ENCODE measurements at regions not wholly inside any gene's neighbourhood (a gene's known extent, or its start where the extent isn't known, plus 50 kb on each side); places are given as distances from the start of the nearest gene placed in this dataset.
"Not testable (repeated sequence)": the region's sequence is repeated elsewhere in the genome, so short reads cannot be mapped to it uniquely, and the experiment has no call there.

DNA sequence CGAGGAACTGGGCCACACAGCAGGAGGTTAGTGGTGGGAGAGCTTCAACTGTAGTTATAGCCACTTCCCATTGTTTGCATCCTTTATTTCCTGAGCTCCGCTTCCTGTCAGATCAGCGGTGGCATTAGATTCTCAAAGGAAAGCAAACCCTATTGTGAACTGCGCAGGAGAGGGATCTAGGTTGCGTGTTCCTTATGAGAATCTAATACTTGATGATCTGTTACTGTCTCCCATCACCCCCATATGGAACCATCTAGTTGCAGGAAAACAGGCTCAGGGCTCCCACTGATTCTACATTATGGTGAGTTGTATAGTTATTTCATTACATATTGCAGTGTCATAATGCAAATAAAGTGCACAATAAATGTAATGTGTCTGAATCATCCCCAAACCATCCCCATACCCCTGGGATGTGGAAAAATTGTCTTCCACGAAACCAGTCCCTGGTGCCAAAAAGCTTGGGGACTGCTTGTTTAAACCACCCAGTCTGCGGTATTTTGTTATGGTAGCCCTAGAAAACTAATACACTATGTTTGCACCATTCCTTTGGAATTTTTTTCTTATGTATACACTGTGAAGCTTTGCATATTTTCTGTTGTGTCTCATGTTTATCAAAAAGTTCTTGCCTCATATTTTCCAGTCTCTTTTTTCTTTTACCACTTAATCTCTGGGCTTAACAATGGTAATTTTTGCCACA is 136.6 kb upstream of the IVNS1ABP start:
- no peak for ATAC-seq
- intact Hi-C loops (cut with DNase I) = no loop called here
- DNase-seq (ENCODE audit: low spot score) = no peak

DNA sequence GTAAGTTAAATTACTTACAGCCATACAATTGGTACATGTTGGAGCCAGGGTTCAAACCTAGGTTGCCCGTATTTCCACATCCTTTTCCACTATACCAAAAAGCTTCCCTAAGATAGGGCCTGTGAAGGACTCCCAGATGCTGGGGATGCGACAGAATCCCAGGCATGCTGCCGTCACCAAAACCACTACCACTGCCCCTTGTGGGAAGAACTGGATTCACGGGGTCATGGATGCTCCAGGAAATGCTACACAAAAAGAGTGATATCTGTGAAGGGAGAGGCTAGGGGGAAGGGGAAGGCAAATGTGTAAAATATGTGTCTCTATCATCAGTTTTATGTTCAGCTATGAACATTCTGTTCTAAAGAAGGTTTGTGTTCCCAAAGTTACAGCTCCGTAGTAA is 133.9 kb upstream of the IVNS1ABP start:
- ATAC-seq = no peak
- intact Hi-C loops (cut with DNase I) = no loop called here
- DNase-seq (ENCODE audit: low spot score) = no peak

DNA sequence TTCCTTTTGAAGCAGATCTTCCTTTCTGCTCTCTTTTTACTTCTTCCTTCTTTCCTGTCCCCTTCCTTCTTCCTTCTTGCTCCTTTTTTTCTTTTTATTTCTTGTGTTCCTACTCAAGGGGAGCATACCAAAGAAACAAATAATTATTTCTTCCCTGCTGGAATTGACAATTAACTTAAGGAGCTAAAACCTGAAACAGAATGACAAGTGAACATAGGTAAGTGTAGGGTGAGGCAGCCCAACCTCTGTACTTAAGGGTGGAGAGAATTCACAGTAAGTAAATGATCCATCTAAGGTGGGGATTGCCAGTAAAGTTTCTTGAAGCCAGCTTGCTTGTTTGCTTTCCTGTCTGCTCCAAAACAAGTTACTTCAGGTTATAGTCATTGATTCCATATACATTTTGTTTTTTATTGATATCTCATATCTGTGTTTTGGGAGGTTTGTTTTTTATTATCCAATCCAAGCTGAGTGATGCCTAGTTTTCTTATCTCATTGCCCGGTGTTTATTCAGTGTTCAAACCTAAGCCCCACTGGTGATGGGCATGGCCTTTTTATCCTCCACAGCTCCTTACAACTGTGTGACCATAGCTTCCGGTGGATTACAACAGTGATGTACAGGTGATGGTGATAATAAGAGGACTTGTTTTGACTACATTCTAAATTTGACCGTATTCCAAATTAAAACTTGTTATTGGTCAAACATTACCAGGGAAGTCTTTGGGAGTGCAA is 133.2 kb upstream of the IVNS1ABP start:
- ATAC-seq = no peak
- intact Hi-C loops (cut with DNase I) = no loop called here
- DNase-seq (ENCODE audit: low spot score) = no peak

DNA sequence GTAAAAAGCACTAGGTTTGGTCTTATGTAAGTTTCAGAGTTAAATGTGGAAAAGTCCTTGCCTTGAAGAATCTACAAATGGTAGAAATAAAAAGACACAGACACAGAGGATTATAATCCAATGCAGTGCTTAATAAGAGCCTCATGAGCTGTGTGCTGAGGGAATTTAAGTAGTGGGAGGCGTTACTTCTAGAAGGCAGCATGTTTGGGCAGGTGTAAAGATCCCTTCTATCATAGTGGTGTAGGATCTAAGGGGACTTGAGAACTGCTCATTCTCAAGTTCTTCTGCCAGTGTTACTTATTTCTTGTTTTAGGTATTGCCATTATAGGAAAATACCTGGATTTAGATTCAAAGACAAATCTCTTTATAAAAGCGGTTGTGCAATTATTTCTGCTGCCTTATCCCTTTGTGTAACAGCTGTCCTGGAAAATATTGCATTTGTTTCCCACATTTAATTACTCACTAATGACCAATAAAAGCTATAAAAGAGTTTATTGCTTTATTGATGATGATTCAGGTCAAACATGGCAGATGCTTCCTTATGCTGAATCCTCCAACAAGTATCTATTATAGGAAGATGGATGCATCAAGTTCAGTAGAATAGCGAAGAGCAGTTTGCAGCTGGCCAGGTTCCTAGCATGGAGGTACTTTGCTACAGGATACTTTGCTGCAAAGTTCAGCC is 132.5 kb upstream of the IVNS1ABP start:
- DNase-seq (ENCODE audit: low spot score) = no peak
- no peak for ATAC-seq
- intact Hi-C loops (cut with DNase I) = no loop called here

DNA sequence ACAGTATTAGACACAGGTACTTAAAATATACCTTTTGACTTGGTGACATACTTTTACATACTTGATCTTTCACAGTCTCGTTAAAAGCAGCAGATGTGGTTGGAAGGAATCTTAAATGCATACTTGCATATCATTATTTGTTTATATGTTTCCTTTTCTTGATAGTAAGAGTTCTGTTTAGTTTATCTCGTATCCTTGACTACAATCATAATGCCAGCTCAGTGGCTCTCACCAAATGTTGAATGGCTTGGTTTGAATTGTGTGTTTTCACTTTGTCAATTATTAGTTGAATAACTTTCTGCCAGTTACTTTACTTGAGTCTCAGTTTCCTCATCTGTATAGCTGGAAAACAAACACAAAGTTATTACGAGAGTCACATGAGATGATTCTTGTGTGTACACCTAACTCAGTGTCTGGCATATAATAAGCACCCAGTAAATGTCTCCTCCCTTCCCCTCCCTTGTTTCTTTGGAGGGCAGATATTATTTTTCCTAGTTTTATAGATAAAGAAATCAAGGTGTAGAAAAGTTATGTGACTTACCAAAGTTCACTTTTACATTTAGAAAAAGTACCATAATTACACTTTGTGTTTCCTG is 131.6 kb upstream of the IVNS1ABP start:
- intact Hi-C loops (cut with DNase I) = no loop called here
- DNase-seq (ENCODE audit: low spot score) (no peak), ATAC-seq (no peak)

DNA sequence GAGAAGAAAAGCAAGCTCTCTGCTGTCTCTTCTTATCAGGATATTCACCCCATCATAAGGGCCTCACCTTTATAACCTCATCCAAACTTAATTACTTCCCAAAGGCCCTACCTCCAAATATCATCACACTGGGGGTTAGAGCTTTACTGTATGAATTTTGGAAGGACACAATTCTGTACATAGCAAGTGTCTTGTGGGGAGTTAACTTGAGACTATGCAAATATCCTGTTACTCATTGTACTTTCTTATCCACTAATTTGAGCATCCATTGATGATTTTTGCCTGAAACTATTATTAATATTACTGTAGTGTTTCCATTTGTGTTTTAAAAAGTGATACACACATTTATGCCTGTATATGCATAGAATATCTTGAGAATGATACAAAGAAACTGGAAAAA is 129.1 kb upstream of the IVNS1ABP start:
- ATAC-seq = no peak
- no peak for DNase-seq (ENCODE audit: low spot score)
- intact Hi-C loops (cut with DNase I) = no loop called here

DNA sequence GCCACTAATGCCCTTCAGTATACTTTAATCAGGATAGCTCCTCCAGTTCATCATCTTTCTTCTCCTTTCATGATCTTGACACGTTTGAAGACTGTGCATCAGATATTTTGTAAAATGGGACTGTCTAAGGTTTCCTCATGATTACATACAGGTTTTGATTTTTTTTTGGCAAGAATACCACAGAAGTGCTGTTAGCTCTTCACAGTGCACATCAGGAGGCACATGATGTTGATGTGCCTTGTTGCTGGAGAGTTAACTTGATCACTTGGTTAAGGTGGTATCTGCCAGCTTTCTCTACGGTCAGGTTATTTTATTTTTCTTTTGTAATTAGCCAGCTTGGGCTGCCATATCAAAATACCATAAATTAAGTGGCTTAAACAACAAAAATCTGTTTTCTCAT is 128.6 kb upstream of the IVNS1ABP start:
- no peak for DNase-seq (ENCODE audit: low spot score)
- no peak for ATAC-seq
- intact Hi-C loops (cut with DNase I) = no loop called here

DNA sequence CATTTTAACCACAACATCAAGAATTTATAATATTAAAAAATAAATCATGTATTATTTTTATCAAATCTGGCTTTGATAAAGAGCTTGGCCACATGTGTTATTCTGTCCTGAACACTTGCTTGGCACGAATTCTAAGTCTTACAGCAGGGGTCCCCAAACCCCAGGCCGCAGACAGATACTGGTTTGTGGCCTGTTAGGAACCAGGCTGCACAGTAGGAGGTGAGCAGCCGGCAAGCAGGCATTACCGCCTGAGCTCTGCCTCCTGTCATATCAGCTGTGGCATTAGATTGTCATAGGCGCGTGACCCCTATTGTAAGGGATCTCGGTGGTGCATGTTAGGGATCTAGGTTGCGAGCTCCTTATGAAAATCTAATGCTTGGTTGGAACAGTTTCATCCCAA is 127.6 kb upstream of the IVNS1ABP start:
- intact Hi-C loops (cut with DNase I) = no loop called here
- ATAC-seq (no peak), DNase-seq (ENCODE audit: low spot score) (no peak)

DNA sequence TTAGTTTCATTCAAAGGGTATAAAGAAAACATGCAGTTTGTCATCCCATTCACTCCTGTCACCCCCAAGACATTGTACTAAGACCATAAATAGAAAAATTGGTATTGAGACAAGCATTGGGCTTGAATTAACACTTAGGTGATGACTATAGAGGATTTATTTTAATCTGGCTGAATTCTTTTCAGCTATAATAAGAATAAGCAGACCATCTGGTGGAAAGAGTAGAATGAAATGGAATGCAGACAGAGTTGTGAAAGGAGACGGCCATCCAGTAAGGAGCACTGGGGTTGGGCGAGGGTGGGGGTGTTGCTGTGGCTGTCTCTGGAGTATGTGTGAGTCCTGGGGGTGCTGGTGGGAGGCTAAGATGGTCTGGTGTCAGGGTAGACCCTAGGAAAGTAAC is 125.0 kb upstream of the IVNS1ABP start:
- DNase-seq (ENCODE audit: low spot score) = no peak
- intact Hi-C loops (cut with DNase I) = no loop called here

DNA sequence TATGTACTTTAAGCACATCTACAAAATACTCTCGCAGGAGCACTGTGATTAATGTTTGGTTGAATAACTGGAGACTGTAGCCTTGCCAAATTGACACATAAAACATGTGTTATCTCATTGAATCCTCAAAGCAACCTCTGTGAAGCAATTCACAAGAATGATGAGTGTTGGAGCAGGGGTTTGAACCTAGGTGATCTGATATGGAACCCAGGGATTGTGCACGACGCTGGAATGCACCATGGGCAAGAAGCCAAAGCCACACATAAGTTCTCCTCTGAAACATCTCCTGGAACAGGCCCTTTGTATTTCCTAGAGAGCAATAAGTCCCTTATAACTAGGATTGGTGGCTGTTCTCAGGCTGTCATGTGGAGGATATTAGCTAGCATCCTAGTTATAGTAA is 124.6 kb upstream of the IVNS1ABP start:
- DNase-seq (ENCODE audit: low spot score) = no peak
- intact Hi-C loops (cut with DNase I) = no loop called here

More for the DNA sequence above, 125.0 kb upstream of the IVNS1ABP start:
- no peak for ATAC-seq

DNA sequence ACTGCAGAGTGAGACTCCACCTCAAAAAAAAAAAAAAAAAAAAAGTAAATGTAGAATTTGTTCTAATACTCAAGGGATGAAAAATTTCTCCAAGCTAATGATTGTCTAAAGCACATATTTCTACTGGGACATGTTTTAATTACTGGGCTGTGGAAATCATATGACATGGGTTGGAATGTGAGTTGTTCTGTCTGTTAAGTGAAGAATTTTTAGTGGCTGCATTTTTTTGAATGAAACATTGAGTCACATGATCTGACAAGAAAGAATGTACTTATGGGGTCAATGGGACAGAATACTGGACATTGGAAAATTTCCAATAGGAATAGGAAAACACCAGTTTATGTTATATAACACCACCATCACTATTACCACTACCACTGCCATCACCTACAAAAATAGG is 123.8 kb upstream of the IVNS1ABP start:
- ATAC-seq = no peak
- intact Hi-C loops (cut with DNase I) = no loop called here
- DNase-seq (ENCODE audit: low spot score) = no peak

More for the DNA sequence above, 124.6 kb upstream of the IVNS1ABP start:
- no peak for ATAC-seq

DNA sequence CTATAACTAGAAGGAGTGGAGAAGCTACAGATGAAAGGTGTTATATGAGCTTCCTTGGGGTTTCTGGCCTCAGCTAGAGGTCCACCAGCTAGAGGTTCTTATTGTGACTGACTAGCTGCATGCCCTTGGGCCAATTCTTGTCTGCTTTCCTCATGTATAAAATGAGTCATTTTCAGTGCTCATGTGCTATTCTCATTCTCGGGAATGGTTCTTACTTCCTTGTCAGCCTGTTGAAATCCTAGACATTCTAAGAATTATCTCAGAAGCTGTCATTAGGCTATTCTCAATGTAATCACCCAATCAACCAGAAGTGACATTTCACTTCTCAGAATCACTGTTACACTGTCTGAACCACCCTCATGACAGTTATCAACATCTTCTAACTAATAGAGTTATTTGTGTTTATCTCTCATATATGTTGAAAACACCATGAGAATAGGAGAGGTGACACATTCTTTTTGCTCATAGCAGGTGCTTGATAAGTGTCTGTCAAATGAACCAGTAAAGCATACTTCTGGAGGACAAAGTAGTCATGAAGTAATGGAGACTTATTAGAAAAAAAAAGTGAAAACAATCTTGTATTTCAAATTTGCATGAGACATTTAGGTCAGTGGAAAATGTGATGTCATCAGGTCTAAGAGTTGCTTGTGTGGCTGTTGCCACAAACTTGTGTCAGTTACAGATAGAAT is 122.8 kb upstream of the IVNS1ABP start:
- ATAC-seq (no peak), DNase-seq (ENCODE audit: low spot score) (no peak)
- intact Hi-C loops (cut with DNase I) = no loop called here

DNA sequence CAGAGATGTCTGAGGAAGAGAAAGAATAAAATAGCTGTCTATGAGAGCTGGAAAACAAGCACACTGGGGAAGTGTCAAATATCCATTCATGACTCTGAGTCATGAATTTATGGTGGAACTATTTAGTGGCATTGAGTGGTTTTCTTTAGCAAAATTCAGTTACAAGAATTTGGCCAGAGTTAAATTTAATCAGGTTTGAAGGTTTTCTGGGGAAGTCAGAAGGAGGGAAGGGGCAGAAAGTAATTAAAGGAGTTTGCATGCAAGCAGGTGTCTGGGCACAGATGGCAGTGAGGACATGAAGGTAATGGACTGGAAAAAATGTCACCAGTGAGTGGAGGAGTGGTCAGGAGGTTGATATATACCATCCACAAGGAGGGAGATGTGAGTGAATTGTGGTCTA is 121.9 kb upstream of the IVNS1ABP start:
- intact Hi-C loops (cut with DNase I) = no loop called here
- DNase-seq (ENCODE audit: low spot score) (no peak), ATAC-seq (no peak)

DNA sequence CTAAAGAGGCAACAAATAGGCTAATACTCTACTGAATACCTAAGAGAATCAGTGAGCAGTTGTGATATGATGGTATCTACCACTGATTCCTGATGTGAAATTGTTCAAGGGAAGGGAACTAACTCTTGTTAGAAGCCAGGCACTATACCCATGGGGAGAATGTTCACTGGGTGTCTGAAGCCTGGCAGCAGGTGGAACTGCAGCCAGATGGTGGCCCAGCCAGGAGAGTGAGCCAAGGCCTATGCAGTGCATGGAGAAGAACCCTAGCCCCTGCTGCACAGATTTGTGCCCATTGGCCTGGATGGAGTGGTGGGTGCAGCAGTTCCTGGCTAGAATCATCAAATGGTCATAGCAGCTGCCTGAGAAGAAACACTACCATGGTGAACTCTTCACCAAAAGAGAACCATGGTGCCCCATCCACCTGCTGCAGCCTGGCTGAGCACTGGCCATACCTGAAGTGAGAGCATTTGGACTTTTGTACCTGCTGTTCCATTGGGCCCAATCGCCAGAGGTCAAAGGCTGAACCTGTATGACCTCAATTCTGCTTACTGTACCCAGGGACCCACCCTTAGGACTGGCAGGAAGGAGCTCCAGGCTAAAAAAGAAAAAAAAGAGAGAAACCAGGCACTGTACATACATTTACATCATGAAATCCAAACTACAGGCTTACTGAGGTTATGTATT is 118.8 kb upstream of the IVNS1ABP start:
- intact Hi-C loops (cut with DNase I) = no loop called here
- DNase-seq (ENCODE audit: low spot score) (no peak), ATAC-seq (no peak)

DNA sequence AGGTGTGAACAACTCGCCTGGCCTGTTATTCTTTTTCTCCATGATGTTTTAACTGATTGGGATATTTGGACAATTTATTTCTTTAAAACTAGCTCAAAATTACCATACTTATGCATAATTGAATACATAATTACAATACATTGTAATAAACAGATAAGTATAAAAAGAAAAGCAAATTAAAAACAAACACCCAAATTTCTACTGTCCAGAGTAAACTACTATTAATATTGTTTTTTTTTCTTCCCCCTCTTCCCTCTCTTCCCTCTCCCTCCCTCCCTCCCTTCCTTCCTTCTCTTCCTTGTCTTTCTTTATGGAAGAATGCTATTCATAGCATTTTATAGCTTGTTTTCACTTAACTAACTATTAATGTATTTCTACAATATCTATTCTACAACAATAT is 117.7 kb upstream of the IVNS1ABP start:
- DNase-seq (ENCODE audit: low spot score) (no peak), ATAC-seq (no peak)
- intact Hi-C loops (cut with DNase I) = no loop called here

DNA sequence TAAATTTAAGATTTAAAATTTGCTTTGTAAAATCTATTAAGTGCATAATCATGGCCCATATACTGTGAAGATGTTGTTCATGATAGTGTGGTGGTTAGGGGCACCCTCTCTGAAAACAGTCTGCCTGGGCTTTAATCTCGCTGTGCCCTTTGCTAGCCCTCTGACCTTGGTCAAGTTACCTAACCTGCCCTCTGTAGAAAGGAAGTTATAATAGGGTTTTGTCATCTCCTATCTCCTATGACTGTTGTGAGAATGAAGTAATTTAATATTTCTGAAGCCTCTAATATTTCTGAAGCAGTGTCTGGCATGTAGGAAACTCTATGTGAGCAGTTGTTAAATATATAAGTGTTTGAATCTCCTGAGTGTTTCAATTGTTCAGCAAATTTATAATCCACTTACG is 116.6 kb upstream of the IVNS1ABP start:
- no peak for ATAC-seq
- intact Hi-C loops (cut with DNase I) = no loop called here
- DNase-seq (ENCODE audit: low spot score) = no peak

DNA sequence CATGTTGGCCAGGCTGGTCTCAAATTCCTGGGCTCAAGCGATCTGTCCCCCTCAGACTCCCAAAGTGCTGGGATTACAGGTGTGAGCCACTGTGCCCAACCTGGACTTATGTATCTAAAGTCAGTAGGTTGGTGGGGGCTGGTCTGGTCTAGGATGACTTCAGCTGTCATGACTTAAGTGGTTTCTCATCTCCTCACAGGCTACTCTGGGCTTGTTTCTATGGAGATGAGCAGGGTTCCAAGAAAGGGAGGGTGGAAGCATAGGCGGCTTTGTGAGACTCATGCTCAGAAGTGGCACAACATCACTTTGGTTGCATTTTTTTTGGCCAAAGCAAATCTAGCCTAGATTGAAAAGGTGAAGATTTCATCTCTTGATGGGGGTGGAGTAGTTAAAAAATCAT is 115.9 kb upstream of the IVNS1ABP start:
- intact Hi-C loops (cut with DNase I) = no loop called here
- no peak for ATAC-seq
- no peak for DNase-seq (ENCODE audit: low spot score)

DNA sequence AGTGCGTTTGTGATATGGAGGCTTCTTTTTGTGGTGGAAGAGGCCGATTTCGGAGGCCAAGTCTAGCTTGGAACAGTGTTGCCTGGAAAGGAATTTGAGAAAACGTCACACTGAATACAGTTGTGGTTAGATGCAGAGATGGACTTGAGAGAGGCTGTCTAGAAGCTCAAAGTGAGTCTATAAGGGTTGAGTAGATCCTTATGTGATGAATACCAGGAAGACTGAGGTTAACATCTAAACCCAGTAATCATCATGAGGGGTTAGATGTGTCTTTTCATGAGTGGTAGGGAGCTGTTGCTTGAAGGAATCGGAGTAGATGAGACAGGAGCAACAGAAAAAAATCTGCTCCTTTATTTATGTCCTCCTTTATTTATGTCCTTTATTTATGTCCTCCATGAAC is 114.6 kb upstream of the IVNS1ABP start:
- ATAC-seq = no peak
- no peak for DNase-seq (ENCODE audit: low spot score)
- intact Hi-C loops (cut with DNase I) = no loop called here

DNA sequence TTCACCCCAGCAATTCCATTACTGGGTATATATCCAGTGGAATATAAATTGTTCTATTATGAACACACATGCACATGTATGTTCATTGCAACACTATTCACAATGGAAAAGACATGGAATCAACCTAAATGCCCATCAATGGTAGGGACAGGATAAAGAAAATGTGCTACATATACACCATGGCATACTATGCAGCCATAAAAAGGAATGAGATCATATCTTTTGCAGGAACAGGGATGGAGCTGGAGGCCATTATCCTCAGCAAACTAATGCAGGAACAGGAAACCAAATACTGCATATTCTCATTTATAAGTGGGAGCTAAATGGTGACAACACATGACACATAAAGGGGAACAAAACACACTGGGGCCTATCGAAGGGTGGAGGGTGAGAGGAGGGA is 112.6 kb upstream of the IVNS1ABP start:
- intact Hi-C loops (cut with DNase I); ATAC-seq; DNase-seq (ENCODE audit: low spot score): not testable (repeated sequence)
